Endothelial cell of umbilical vein (primary cell): ENCODE measurements at regions not wholly inside any gene's neighbourhood (a gene's known extent, or its start where the extent isn't known, plus 50 kb on each side); places are given as distances from the start of the nearest gene placed in this dataset.

ENCODE experiments used
- EZH2 ChIP-seq: IDR thresholded peaks from 2 replicates; pipeline ENCODE4 v1.6.1; 2012; ENCODE audit warnings: borderline replicate concordance, low read depth, mild to moderate bottlenecking, moderate library complexity, low read length, inconsistent platforms; ENCODE audit not compliant: severe bottlenecking
- FOS ChIP-seq: IDR thresholded peaks from 2 replicates; pipeline ENCODE4 v1.6.1; 2011; ENCODE audit warnings: mild to moderate bottlenecking, low read length, moderate library complexity, borderline replicate concordance; ENCODE audit not compliant: insufficient read depth
- GATA2 ChIP-seq: IDR thresholded peaks from 2 replicates; pipeline ENCODE4 v1.7.0; 2011; ENCODE audit warnings: low read depth, mild to moderate bottlenecking, moderate library complexity, mixed read lengths, low read length; ENCODE audit not compliant: insufficient read length, insufficient read depth
- JUN ChIP-seq: IDR thresholded peaks from 2 replicates; pipeline ENCODE4 v1.6.1; 2011; ENCODE audit warnings: borderline replicate concordance, low read depth; ENCODE audit not compliant: insufficient read length, insufficient read depth
- MYC ChIP-seq: IDR thresholded peaks from one replicate; pipeline ENCODE4 v1.6.1; 2011; ENCODE audit warnings: mild to moderate bottlenecking, low read depth, low read length
- POLR2A ChIP-seq: IDR thresholded peaks from 2 replicates; pipeline ENCODE4 v1.6.1; 2012; ENCODE audit warnings: low read depth, mild to moderate bottlenecking, control low read depth, low read length
- POLR2AphosphoS5 ChIP-seq: IDR thresholded peaks from 2 replicates; pipeline ENCODE4 v1.6.1; 2012; ENCODE audit warnings: low read depth, mild to moderate bottlenecking, control low read depth, low read length, moderate library complexity; ENCODE audit not compliant: insufficient read depth
- TF ChIP-seq, protein P1 (sequence below), 2 donors: IDR thresholded peaks; 1 replicate in 1 of 2; 2 replicates in 1 of 2; pipeline ENCODE4 v1.5.1; 2011; ENCODE audit warnings: low read length in 2 of 2, mild to moderate bottlenecking in 2 of 2, moderate library complexity in 2 of 2, control low read depth in 1 of 2, inconsistent platforms in 1 of 2, low read depth in 1 of 2; ENCODE audit not compliant: insufficient read depth in 1 of 2; ENCODE audit errors: extremely low read depth in 1 of 2
- TF ChIP-seq, protein P2 (sequence below): IDR thresholded peaks from 2 replicates; pipeline ENCODE4 v1.6.1; 2011; ENCODE audit not compliant: insufficient read depth, insufficient read length

DNA sequence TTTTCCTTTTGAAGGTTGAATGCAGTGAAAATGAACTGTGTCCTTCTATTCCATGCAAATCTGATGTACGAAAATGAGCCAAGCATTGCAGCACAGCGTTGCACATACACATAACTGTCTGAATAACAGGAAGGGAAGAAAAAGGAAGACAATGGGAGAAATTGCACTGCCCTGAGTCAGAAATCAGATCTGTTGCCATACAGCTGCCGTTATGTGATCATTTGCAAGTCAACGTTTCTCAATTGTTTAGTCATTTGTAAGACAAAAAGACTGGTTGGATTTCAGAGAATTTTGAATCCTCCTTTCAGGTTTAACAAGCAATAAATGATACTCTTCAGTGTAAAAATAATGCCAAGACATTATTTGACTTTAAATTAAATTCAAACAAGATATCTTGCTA is 284.1 kb downstream of the DSEL start:
- TF ChIP-seq POLR2AphosphoS5 (peak; percentile 58), POLR2A (no peak), GATA2 (peak; percentile 55), EZH2 (no peak), MYC (no peak), JUN (peak; percentile 86), FOS (peak; percentile 79)
- TF ChIP-seq, protein P1, sequence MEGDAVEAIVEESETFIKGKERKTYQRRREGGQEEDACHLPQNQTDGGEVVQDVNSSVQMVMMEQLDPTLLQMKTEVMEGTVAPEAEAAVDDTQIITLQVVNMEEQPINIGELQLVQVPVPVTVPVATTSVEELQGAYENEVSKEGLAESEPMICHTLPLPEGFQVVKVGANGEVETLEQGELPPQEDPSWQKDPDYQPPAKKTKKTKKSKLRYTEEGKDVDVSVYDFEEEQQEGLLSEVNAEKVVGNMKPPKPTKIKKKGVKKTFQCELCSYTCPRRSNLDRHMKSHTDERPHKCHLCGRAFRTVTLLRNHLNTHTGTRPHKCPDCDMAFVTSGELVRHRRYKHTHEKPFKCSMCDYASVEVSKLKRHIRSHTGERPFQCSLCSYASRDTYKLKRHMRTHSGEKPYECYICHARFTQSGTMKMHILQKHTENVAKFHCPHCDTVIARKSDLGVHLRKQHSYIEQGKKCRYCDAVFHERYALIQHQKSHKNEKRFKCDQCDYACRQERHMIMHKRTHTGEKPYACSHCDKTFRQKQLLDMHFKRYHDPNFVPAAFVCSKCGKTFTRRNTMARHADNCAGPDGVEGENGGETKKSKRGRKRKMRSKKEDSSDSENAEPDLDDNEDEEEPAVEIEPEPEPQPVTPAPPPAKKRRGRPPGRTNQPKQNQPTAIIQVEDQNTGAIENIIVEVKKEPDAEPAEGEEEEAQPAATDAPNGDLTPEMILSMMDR (IDR thresholded peaks at IDR 0.05; ENCODE audit: extremely low read depth in 1 of 2, insufficient read depth in 1 of 2, low read depth in 1 of 2, low read length in 2 of 2): no peak
- TF ChIP-seq, protein P2, sequence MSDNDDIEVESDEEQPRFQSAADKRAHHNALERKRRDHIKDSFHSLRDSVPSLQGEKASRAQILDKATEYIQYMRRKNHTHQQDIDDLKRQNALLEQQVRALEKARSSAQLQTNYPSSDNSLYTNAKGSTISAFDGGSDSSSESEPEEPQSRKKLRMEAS: no peak
